CD14-positive monocyte (primary cell): ENCODE measurements at regions not wholly inside any gene's neighbourhood (a gene's known extent, or its start where the extent isn't known, plus 50 kb on each side); places are given as distances from the start of the nearest gene placed in this dataset.

ENCODE experiments used
- DNase-seq, 3 donors: peaks; one replicate each; pipeline ENCODE4 v3.0.0-alpha.2; 2011 to 2022
- H2AFZ ChIP-seq: 2 replicates; pipeline ENCODE4 v1.6.0; 2012; ENCODE audit warnings: mild to moderate bottlenecking, low read depth, low read length, inconsistent platforms; ENCODE audit not compliant: insufficient read depth, poor library complexity, severe bottlenecking
- H3K27ac ChIP-seq, 2 donors: 1 replicate in 1 of 2; 2 replicates in 1 of 2; pipeline ENCODE4 v1.5.1; 2012 to 2013; ENCODE audit warnings: low read length in 2 of 2, control low read depth in 1 of 2, inconsistent platforms in 1 of 2, low read depth in 1 of 2, mild to moderate bottlenecking in 1 of 2
- H3K27me3 ChIP-seq, 2 donors: one replicate each; pipeline versions ENCODE4 v1.6.0 to v1.6.1; 2011 to 2013; ENCODE audit warnings: low read length in 2 of 2; ENCODE audit not compliant: control insufficient read depth in 2 of 2, insufficient read depth in 2 of 2
- H3K36me3 ChIP-seq, 2 donors: replicated peaks in 1 of 2; 1 replicate in 1 of 2; 2 replicates in 1 of 2; pipeline versions ENCODE4 v1.5.1 to v1.6.1; 2012 to 2013; ENCODE audit warnings: low read length in 2 of 2, control low read depth in 1 of 2, inconsistent platforms in 1 of 2, mild to moderate bottlenecking in 1 of 2; ENCODE audit not compliant: insufficient read depth in 2 of 2, control insufficient read depth in 1 of 2
- H3K4me1 ChIP-seq, 2 donors: 1 replicate in 1 of 2; 2 replicates in 1 of 2; pipeline versions ENCODE4 v1.5.1 to v1.6.1; 2012 to 2013; ENCODE audit warnings: low read length in 2 of 2, control low read depth in 1 of 2, inconsistent platforms in 1 of 2, mild to moderate bottlenecking in 1 of 2, moderate library complexity in 1 of 2; ENCODE audit not compliant: insufficient read depth in 2 of 2, control insufficient read depth in 1 of 2
- H3K4me2 ChIP-seq: replicated peaks from 2 replicates; pipeline ENCODE3; 2012; ENCODE audit warnings: low read length, moderate library complexity, mild to moderate bottlenecking; ENCODE audit not compliant: poor library complexity, severe bottlenecking; ENCODE audit errors: extremely low read depth
- H3K4me3 ChIP-seq, 3 experiments: fragments of 200-600 bp in 1 of 3; sonication (generic) in 1 of 3; replicated peaks in 1 of 3; 1 replicate in 2 of 3; 2 replicates in 1 of 3; pipeline ENCODE4 v1.5.1; 2011 to 2013; ENCODE audit warnings: low read length in 3 of 3, mild to moderate bottlenecking in 3 of 3, control low read depth in 2 of 3, low read depth in 2 of 3, inconsistent platforms in 1 of 3, moderate library complexity in 1 of 3
- H3K79me2 ChIP-seq: 2 replicates; pipeline ENCODE4 v1.6.0; 2012; ENCODE audit warnings: mild to moderate bottlenecking, control low read depth, inconsistent platforms, low read length, moderate library complexity; ENCODE audit not compliant: insufficient read depth
- H3K9ac ChIP-seq: 2 replicates; pipeline ENCODE4 v1.6.0; 2017; ENCODE audit warnings: low read length, mild to moderate bottlenecking; ENCODE audit not compliant: insufficient read depth, poor library complexity, severe bottlenecking
- H3K9me3 ChIP-seq, 2 donors: replicated peaks in 1 of 2; 1 replicate in 1 of 2; 2 replicates in 1 of 2; pipeline versions ENCODE4 v1.5.1 to v1.6.1; 2012 to 2013; ENCODE audit warnings: low read length in 2 of 2, control low read depth in 1 of 2; ENCODE audit not compliant: control insufficient read depth in 1 of 2, insufficient read depth in 1 of 2
- H4K20me1 ChIP-seq: 2 replicates; pipeline ENCODE4 v1.6.0; 2012; ENCODE audit warnings: mild to moderate bottlenecking, low read length, control low read depth, moderate library complexity; ENCODE audit not compliant: insufficient read depth
- H3K27ac Mint-ChIP-seq, 7 donors: one replicate each; pipeline ENCODE4 v1.8.0; 2020; ENCODE audit warnings: mild to moderate bottlenecking in 7 of 7, mixed read lengths in 7 of 7, moderate library complexity in 6 of 7, inconsistent platforms in 2 of 7
- H3K27me3 Mint-ChIP-seq, 3 donors: one replicate each; pipeline ENCODE4 v1.8.0; 2021 to 2022; ENCODE audit warnings: low read depth in 3 of 3, mild to moderate bottlenecking in 3 of 3, mixed read lengths in 3 of 3, moderate library complexity in 3 of 3, inconsistent platforms in 1 of 3
- H3K36me3 Mint-ChIP-seq, 2 donors: one replicate each; pipeline ENCODE4 v1.8.0; 2020; ENCODE audit warnings: mixed read lengths in 2 of 2, inconsistent platforms in 1 of 2, mild to moderate bottlenecking in 1 of 2
- H3K4me1 Mint-ChIP-seq: one replicate; pipeline ENCODE4 v1.8.0; 2020; ENCODE audit warnings: mild to moderate bottlenecking, mixed read lengths
- H3K4me3 Mint-ChIP-seq, 2 donors: one replicate each; pipeline ENCODE4 v1.8.0; 2020; ENCODE audit warnings: mild to moderate bottlenecking in 2 of 2, mixed read lengths in 2 of 2, moderate library complexity in 1 of 2
- H3K9me3 Mint-ChIP-seq, 7 donors: one replicate each; pipeline ENCODE4 v1.8.0; 2020 to 2022; ENCODE audit warnings: mixed read lengths in 7 of 7, mild to moderate bottlenecking in 6 of 7, moderate library complexity in 6 of 7, inconsistent platforms in 2 of 7
- CTCF ChIP-seq: fragments of 200-600 bp; IDR thresholded peaks from one replicate; pipeline ENCODE4 v1.8.0; 2022; ENCODE audit warnings: antibody characterized with exemption, mild to moderate bottlenecking
- WGBS: methylation state at CpG from one replicate; pipeline ENCODE4 v1.1.5; 2013; ENCODE audit warnings: missing lambda C conversion rate; ENCODE audit not compliant: insufficient coverage; 5-methylcytosine and 5-hydroxymethylcytosine counted together
- intact Hi-C, 2 donors: fragments of 100-400 bp; cut with micrococcal nuclease; formaldehyde crosslinking; loops; one replicate each; pipeline versions ENCODE4 v1.15.0 to v1.15.1; 2023

DNA sequence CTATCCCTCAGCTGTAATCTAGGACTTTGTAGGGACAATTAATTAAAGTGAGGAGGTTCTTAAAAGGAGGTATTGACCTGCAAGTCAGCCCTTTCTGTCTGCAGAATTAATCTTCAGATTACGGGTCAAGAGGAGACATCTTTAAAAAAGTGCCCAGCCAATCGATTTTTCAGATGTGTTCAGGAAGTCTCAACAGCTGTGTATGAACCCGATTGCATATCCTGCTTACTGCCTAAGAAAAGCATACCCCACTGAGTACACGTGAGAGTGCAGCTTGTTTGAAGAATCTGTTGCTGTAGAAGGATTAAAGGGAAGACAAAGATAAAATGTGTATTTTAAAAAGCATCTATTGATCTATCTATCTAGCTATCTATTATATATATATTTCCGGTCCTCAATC lies 1194.5 kb downstream of the UQCRFS1 start:
- peaks cover 4 to 14% of the 10 kb centered on the region in 2 donors for H3K9me3 ChIP-seq
- H3K36me3 ChIP-seq: no peaks in the 10 kb centered on the region
- WGBS: 80% methylated on average over 1 of the region's 5 CpGs
- no peak overlapping the region for H3K4me3 ChIP-seq
- no peak overlapping the region for H3K27ac ChIP-seq
- no peaks in the 10 kb centered on the region for H4K20me1 ChIP-seq
- H3K27me3 Mint-ChIP-seq: no peaks in the 10 kb centered on the region
- no peak for DNase-seq
- no peak overlapping the region for H3K27ac Mint-ChIP-seq
- H3K79me2 ChIP-seq: no peaks in the 10 kb centered on the region
- no peak overlapping the region for H3K4me3 Mint-ChIP-seq
- no peaks in the 10 kb centered on the region for H3K4me1 ChIP-seq
- no peak for TF ChIP-seq CTCF
- H2AFZ ChIP-seq: no peak overlapping the region
- intact Hi-C loops: no loop called here
- no peaks in the 10 kb centered on the region for H3K27me3 ChIP-seq
- peaks cover 0 to 25% (median 10%) of the 10 kb centered on the region in 7 donors for H3K9me3 Mint-ChIP-seq
- no peak overlapping the region for H3K9ac ChIP-seq
- no peak overlapping the region for H3K4me2 ChIP-seq
- H3K4me1 Mint-ChIP-seq: no peaks in the 10 kb centered on the region
- H3K36me3 Mint-ChIP-seq: no peaks in the 10 kb centered on the region

DNA sequence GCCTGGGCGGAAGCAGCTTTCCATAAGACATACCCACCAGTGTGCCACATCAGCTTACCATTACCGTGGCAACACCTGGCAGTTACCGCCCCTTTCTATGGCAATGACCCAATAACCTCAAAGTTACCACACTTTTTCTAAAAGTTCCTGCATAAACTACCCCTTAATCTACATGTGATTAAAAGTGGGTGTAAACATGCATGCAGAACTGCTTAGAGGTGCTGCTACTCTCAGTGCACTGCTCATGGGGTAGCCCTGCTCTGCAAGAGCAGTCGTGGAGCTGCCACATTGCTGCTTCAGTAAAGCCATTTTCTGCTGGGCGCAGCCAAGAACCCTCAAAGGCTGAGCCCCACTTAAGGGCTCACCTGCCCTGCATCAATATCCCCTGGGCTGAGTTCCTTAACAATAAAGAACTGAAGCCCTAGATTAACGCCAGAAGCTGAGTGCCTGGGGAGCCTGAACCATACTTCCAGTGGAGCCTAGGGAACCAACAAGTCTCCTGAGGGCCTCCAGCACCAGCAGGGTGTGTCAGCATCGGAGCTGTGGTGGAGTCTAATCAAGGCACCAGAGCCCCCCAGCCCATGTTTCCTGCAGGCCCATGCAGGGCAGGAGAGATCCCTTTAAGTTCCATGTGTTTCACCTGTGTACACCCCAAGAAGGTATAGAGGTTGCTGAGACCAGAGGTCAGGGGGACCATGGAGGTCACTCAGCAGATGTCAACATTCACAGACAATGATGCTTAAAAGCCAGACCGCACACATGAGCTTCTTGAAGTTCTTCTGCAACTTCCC lies 1198.1 kb downstream of the UQCRFS1 start:
- no peak overlapping the region for H3K27ac ChIP-seq
- H3K4me2 ChIP-seq: no peak overlapping the region
- H3K4me1 Mint-ChIP-seq: no peaks in the 10 kb centered on the region
- H3K9me3 Mint-ChIP-seq: peaks cover 0 to 22% (median 6%) of the 10 kb centered on the region in 7 donors
- no peaks in the 10 kb centered on the region for H3K79me2 ChIP-seq
- no peak overlapping the region for H2AFZ ChIP-seq
- no peak for TF ChIP-seq CTCF
- no peak overlapping the region for H3K4me3 ChIP-seq
- DNase-seq: no peak
- no peak overlapping the region for H3K9ac ChIP-seq
- no peaks in the 10 kb centered on the region for H3K27me3 ChIP-seq
- H3K36me3 Mint-ChIP-seq: no peaks in the 10 kb centered on the region
- WGBS: 86% methylated on average over 7 of the region's 8 CpGs
- no peaks in the 10 kb centered on the region for H4K20me1 ChIP-seq
- no peak overlapping the region for H3K27ac Mint-ChIP-seq
- intact Hi-C loops: no loop called here
- no peaks in the 10 kb centered on the region for H3K4me1 ChIP-seq
- no peak overlapping the region for H3K4me3 Mint-ChIP-seq
- H3K9me3 ChIP-seq: peaks cover 4 to 19% of the 10 kb centered on the region in 2 donors
- H3K36me3 ChIP-seq: no peaks in the 10 kb centered on the region
- peaks cover 0 to 1% (median 0%) of the 10 kb centered on the region in 3 donors for H3K27me3 Mint-ChIP-seq
